ENCODE measurements at regions not wholly inside any gene's neighbourhood (a gene's known extent, or its start where the extent isn't known, plus 50 kb on each side); places are given as distances from the start of the nearest gene placed in this dataset.

DNA sequence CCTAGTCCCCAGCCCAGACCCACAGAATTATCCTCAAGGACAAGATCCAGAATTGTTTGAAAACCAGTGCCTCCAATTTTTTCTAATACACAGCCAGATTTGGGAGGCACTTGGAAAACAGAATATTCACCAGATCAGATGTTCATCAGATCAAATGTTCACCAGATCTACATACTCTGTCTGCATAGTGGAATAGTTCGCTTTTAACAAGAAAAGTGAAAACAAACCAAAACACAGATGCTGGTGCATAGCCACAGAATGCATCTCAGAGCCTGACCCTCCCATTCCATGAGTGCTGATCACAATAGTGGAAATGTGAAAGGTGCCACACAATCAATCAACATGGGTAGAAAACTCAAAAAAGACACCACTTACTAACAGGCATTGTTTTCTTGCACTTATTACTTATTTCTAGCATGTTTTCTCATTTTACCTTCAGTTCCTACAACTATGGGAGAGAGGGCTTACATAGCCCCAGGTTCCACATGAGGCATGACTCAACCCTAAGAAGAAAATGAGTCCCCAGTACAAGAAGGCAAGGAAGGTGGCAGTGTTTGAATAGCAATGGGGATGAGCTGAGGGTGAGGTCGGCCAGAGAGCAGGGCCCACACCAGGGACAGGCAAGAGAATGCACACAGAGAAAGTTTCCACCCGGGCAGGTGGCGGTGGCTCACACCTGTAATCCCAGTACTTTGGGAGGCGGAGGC, 432.7 kb upstream of the NFE2L3 start:
- dilution Hi-C loops (cut with MboI; ENCODE audit: extremely low pct_ligation_motif_present, low sequenced_read_pairs), result no loop called here
- CTCF ChIA-PET, result no interaction called here

DNA sequence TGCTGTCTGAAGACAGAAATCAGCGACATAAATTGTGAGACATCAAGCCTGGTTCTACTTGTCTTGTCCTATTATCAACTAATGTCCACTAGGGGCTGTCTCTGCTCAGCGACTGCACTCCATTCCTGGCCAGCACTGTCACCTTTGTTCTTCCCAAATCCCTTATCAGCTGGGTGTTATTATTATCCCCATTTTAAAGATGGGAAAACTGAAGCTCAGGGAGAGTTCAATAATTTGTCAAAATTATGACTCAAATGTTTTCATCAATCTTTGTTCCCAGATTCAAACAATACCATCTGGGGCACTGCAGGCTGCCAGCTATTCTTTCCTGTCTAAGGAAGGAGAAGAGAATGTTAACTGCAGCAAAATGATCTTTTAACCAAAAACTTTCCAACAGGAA, 431.6 kb upstream of the NFE2L3 start:
- intact Hi-C loops (cut with micrococcal nuclease) (loop anchor here (5.0 kb wide), 1 partner anchor 132 kb away; no protein-coding TSS in a partner anchor), dilution Hi-C loops (cut with MboI; ENCODE audit: extremely low pct_ligation_motif_present, low sequenced_read_pairs) (no loop called here)
- Histone ChIP-seq H3K9me1 (replicated peaks; ENCODE audit: control insufficient read depth, extremely low read depth, insufficient read depth, low read length) (no peaks in the 10 kb centered on the region), H3K79me2 (ENCODE audit: control insufficient read depth, insufficient read depth, low read length) (no peaks in the 10 kb centered on the region), H2AFZ (ENCODE audit: low read depth, low read length) (no peak overlapping the region), H4K20me1 (replicated peaks; ENCODE audit: control insufficient read depth, extremely low read depth, insufficient read depth, low read length) (no peaks in the 10 kb centered on the region), H3K4me3 (replicated peaks in 1 of 3; ENCODE audit: insufficient read depth in 1 of 3, low read depth in 1 of 3, low read length in 3 of 3) (no peak overlapping the region), H3K4me1 (ENCODE audit: control insufficient read depth, extremely low read depth, insufficient read depth, low read length) (no peaks in the 10 kb centered on the region), H3K9me3 (replicated peaks; ENCODE audit: control insufficient read depth, insufficient read depth, low read length) (no peaks in the 10 kb centered on the region), H3K27ac (ENCODE audit: insufficient read depth, low read depth, low read length) (no peak overlapping the region), H3K4me2 (ENCODE audit: insufficient read depth, low read length) (no peak overlapping the region), H3K27me3 (ENCODE audit: control insufficient read depth in 2 of 2, insufficient read depth in 2 of 2, low read length in 2 of 2) (no peaks in the 10 kb centered on the region), H3K36me3 (ENCODE audit: control insufficient read depth in 2 of 2, extremely low read depth in 1 of 2, insufficient read depth in 2 of 2, low read length in 2 of 2) (no peaks in the 10 kb centered on the region), H3K9ac (replicated peaks; ENCODE audit: extremely low read depth, insufficient read depth, low read length) (no peak overlapping the region)
- FAIRE-seq, result no peak
- peak; percentile 37 for DNase-seq (ENCODE audit: low read depth, low spot score)
- ChIA-PET CTCF (no interaction called here), POLR2A (no interaction called here)
- BruUV-seq (replicated peaks), result no TSS peak
- TF ChIP-seq POLR2AphosphoS5 (IDR thresholded peaks at IDR 0.05; ENCODE audit: insufficient read depth, low read depth, low read length) (no peak), MYC (IDR thresholded peaks at IDR 0.05; ENCODE audit: low read depth, low read length) (no peak), JUN (IDR thresholded peaks at IDR 0.05; ENCODE audit: borderline replicate concordance, insufficient read depth, insufficient read length, low read depth) (no peak), FOS (IDR thresholded peaks at IDR 0.05; ENCODE audit: borderline replicate concordance, insufficient read depth, low read length) (no peak), POLR2A (IDR thresholded peaks at IDR 0.05; ENCODE audit: low read depth, low read length) (no peak)
- TF ChIP-seq, protein P1, sequence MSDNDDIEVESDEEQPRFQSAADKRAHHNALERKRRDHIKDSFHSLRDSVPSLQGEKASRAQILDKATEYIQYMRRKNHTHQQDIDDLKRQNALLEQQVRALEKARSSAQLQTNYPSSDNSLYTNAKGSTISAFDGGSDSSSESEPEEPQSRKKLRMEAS (IDR thresholded peaks at IDR 0.05; ENCODE audit: insufficient read depth, insufficient read length), result no peak
- TF ChIP-seq, protein P2, sequence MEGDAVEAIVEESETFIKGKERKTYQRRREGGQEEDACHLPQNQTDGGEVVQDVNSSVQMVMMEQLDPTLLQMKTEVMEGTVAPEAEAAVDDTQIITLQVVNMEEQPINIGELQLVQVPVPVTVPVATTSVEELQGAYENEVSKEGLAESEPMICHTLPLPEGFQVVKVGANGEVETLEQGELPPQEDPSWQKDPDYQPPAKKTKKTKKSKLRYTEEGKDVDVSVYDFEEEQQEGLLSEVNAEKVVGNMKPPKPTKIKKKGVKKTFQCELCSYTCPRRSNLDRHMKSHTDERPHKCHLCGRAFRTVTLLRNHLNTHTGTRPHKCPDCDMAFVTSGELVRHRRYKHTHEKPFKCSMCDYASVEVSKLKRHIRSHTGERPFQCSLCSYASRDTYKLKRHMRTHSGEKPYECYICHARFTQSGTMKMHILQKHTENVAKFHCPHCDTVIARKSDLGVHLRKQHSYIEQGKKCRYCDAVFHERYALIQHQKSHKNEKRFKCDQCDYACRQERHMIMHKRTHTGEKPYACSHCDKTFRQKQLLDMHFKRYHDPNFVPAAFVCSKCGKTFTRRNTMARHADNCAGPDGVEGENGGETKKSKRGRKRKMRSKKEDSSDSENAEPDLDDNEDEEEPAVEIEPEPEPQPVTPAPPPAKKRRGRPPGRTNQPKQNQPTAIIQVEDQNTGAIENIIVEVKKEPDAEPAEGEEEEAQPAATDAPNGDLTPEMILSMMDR (IDR thresholded peaks at IDR 0.05; ENCODE audit: extremely low read depth in 1 of 2, insufficient read depth in 1 of 2, low read depth in 1 of 2, low read length in 2 of 2), result peak; percentile 9 to 30

More for the DNA sequence above, 432.7 kb upstream of the NFE2L3 start:
- H3K9me1 ChIP-seq (replicated peaks; ENCODE audit: control insufficient read depth, extremely low read depth, insufficient read depth, low read length), result no peaks in the 10 kb centered on the region
- TF ChIP-seq EZH2 (IDR thresholded peaks at IDR 0.05; ENCODE audit: borderline replicate concordance, low read depth, low read length, severe bottlenecking) (no peak), GATA2 (IDR thresholded peaks at IDR 0.05; ENCODE audit: insufficient read depth, insufficient read length, low read depth, low read length) (no peak), MYC (IDR thresholded peaks at IDR 0.05; ENCODE audit: low read depth, low read length) (no peak), POLR2A (IDR thresholded peaks at IDR 0.05; ENCODE audit: low read depth, low read length) (no peak)
- TF ChIP-seq, protein P2 (IDR thresholded peaks at IDR 0.05; ENCODE audit: extremely low read depth in 1 of 2, insufficient read depth in 1 of 2, low read depth in 1 of 2, low read length in 2 of 2), result no peak
- no peak overlapping the region for H3K4me3 ChIP-seq (replicated peaks in 1 of 3; ENCODE audit: insufficient read depth in 1 of 3, low read depth in 1 of 3, low read length in 3 of 3)
- no peaks in the 10 kb centered on the region for H3K79me2 ChIP-seq (ENCODE audit: control insufficient read depth, insufficient read depth, low read length)
- DNase-seq (ENCODE audit: low read depth, low spot score) (no peak), FAIRE-seq (no peak)
- H3K9ac ChIP-seq (replicated peaks; ENCODE audit: extremely low read depth, insufficient read depth, low read length), result no peak overlapping the region
- H3K27me3 ChIP-seq (ENCODE audit: control insufficient read depth in 2 of 2, insufficient read depth in 2 of 2, low read length in 2 of 2), result no peaks in the 10 kb centered on the region
- intact Hi-C loops (cut with micrococcal nuclease), result no loop called here
- no peak overlapping the region for H2AFZ ChIP-seq (ENCODE audit: low read depth, low read length)
- H3K36me3 ChIP-seq (ENCODE audit: control insufficient read depth in 2 of 2, extremely low read depth in 1 of 2, insufficient read depth in 2 of 2, low read length in 2 of 2), result no peaks in the 10 kb centered on the region
- no peaks in the 10 kb centered on the region for H3K9me3 ChIP-seq (replicated peaks; ENCODE audit: control insufficient read depth, insufficient read depth, low read length)
- no peak overlapping the region for H3K4me2 ChIP-seq (ENCODE audit: insufficient read depth, low read length)
- H3K27ac ChIP-seq (ENCODE audit: insufficient read depth, low read depth, low read length), result no peak overlapping the region
- POLR2A ChIA-PET, result no interaction called here
- no peaks in the 10 kb centered on the region for H4K20me1 ChIP-seq (replicated peaks; ENCODE audit: control insufficient read depth, extremely low read depth, insufficient read depth, low read length)
- no TSS peak for BruUV-seq (replicated peaks)
- H3K4me1 ChIP-seq (ENCODE audit: control insufficient read depth, extremely low read depth, insufficient read depth, low read length), result no peaks in the 10 kb centered on the region
